Tibial nerve (tissue), 4 donors: ENCODE measurements at regions not wholly inside any gene's neighbourhood (a gene's known extent, or its start where the extent isn't known, plus 50 kb on each side); places are given as distances from the start of the nearest gene placed in this dataset.

Experiments used
- DNase-seq, 2 donors: peaks; one replicate each; pipeline ENCODE4 v3.0.0-alpha.2; 2019; ENCODE audit warnings: low spot score in 2 of 2
- H3K27ac ChIP-seq, 4 donors: fragments of 200-600 bp; sonication (generic) in 3 of 4; one replicate each; pipeline ENCODE4 v1.5.1; 2017 to 2019; ENCODE audit warnings: mild to moderate bottlenecking in 1 of 4
- H3K27me3 ChIP-seq, 2 donors: fragments of 200-600 bp; sonication (generic) in 1 of 2; one replicate each; pipeline versions ENCODE4 v1.5.1 to v1.6.0; 2017 to 2019
- H3K36me3 ChIP-seq, 3 donors: fragments of 200-600 bp; sonication (generic); one replicate each; pipeline ENCODE4 v1.5.1; 2018 to 2019
- H3K4me1 ChIP-seq, 4 donors: fragments of 200-600 bp; sonication (generic) in 3 of 4; one replicate each; pipeline ENCODE4 v1.5.1; 2017 to 2019
- H3K4me3 ChIP-seq, 4 donors: fragments of 200-600 bp; sonication (generic) in 3 of 4; one replicate each; pipeline ENCODE4 v1.5.1; 2017 to 2019; ENCODE audit warnings: mild to moderate bottlenecking in 1 of 4, moderate library complexity in 1 of 4
- H3K9me3 ChIP-seq, 4 donors: fragments of 200-600 bp; sonication (generic) in 3 of 4; one replicate each; pipeline ENCODE4 v1.5.1; 2017 to 2019
- EP300 ChIP-seq, 2 donors: sonication (generic); formaldehyde crosslinking; IDR thresholded peaks; one replicate each; pipeline ENCODE4 v1.6.1; 2017; ENCODE audit warnings: antibody characterized with exemption in 2 of 2, mild to moderate bottlenecking in 1 of 2
- POLR2A ChIP-seq, 2 donors: fragments of 450-650 bp; IDR thresholded peaks; one replicate each; pipeline ENCODE4 v1.6.1; 2017; ENCODE audit warnings: antibody characterized with exemption in 2 of 2, mild to moderate bottlenecking in 2 of 2, moderate library complexity in 2 of 2
- WGBS, 2 donors: methylation state at CpG; one replicate each; pipeline ENCODE4 v1.1.5; 2018; 5-methylcytosine and 5-hydroxymethylcytosine counted together
- TF ChIP-seq, protein P1 (sequence below), 5 experiments: fragments of 200-600 bp in 3 of 5; fragments of 450-650 bp in 2 of 5; sonication (generic) in 3 of 5; IDR thresholded peaks; one replicate each; pipeline ENCODE4 v1.5.1; 2016 to 2019; ENCODE audit warnings: antibody characterized with exemption in 5 of 5, mild to moderate bottlenecking in 3 of 5, moderate library complexity in 2 of 5

DNA sequence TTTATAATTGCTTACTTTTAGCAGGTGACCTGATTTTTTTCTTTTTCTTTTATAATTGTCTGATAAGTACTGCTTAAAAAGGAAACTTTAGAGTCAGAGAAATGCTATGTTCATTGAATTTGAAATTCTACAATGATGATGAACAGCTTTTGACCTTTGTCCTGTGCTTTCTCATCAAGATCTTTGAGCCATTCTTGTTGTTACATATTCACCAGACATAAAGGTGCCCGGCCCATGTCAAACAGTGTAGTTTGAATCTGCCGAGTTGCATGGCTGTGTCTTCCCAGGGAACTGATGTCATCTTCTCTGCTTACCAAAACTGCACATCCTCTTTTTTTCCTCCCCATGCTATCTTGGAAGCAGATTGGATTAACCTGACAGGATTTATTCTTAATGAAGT lies 163.6 kb downstream of the LRRC70 start:
- no peaks in the 10 kb centered on the region for H3K36me3 ChIP-seq
- H3K27me3 ChIP-seq = no peaks in the 10 kb centered on the region
- 57 to 71% methylated on average over 2 of the region's 2 CpGs for WGBS, 2 donors
- no peak overlapping the region for H3K27ac ChIP-seq
- TF ChIP-seq, protein P1, sequence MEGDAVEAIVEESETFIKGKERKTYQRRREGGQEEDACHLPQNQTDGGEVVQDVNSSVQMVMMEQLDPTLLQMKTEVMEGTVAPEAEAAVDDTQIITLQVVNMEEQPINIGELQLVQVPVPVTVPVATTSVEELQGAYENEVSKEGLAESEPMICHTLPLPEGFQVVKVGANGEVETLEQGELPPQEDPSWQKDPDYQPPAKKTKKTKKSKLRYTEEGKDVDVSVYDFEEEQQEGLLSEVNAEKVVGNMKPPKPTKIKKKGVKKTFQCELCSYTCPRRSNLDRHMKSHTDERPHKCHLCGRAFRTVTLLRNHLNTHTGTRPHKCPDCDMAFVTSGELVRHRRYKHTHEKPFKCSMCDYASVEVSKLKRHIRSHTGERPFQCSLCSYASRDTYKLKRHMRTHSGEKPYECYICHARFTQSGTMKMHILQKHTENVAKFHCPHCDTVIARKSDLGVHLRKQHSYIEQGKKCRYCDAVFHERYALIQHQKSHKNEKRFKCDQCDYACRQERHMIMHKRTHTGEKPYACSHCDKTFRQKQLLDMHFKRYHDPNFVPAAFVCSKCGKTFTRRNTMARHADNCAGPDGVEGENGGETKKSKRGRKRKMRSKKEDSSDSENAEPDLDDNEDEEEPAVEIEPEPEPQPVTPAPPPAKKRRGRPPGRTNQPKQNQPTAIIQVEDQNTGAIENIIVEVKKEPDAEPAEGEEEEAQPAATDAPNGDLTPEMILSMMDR (IDR thresholded peaks at IDR 0.05) = no peak
- no peak for TF ChIP-seq EP300 (IDR thresholded peaks at IDR 0.05)
- TF ChIP-seq POLR2A (IDR thresholded peaks at IDR 0.05) = no peak
- H3K9me3 ChIP-seq = no peaks in the 10 kb centered on the region
- H3K4me1 ChIP-seq = no peaks in the 10 kb centered on the region
- DNase-seq = no peak
- H3K4me3 ChIP-seq = no peak overlapping the region

DNA sequence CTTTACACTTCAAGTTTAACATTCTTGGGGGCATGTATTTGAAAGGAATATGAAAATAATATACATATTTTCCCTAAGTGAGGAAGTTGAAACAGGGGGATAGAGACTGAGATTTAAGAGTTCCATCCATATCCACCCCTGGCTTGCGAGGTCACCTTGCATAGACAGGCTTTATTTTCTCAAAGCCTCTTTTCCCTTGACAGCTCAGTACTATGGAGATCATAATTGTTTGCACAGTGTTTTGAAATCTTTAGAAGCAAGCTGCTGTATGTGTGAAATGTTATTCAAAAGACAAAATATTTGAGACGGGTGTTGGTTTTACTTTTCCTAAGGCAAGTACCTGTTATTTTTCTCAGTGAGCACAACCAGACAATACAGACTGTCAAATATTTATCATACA lies 163.1 kb downstream of the LRRC70 start:
- Histone ChIP-seq H3K4me1 (no peaks in the 10 kb centered on the region), H3K4me3 (no peak overlapping the region), H3K27me3 (no peaks in the 10 kb centered on the region), H3K9me3 (no peaks in the 10 kb centered on the region), H3K27ac (no peak overlapping the region), H3K36me3 (no peaks in the 10 kb centered on the region)
- 82% methylated on average over 2 of the region's 2 CpGs for WGBS, 2 donors
- TF ChIP-seq EP300 (IDR thresholded peaks at IDR 0.05) (no peak), POLR2A (IDR thresholded peaks at IDR 0.05) (no peak)
- TF ChIP-seq, protein P1 (IDR thresholded peaks at IDR 0.05) = no peak
- no peak for DNase-seq

DNA sequence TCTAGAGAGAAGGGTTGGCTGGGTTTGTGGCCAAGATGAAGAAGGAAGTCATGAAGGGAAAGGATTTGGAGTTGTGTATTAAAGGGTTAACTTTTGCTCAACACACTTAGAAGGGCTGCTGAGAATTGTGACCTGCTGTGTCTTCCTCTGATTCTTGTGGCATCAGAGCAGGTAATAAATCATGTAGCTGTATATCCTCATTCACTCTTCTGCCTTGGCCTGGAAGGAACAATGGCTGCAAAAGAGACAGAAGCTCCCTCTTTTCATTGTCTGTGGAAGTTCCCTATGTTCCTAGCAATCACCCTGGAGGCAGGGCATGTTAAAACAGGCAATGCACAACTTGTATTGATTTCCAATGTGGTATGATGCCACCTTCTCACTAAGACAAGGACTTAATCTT lies 159.1 kb downstream of the LRRC70 start:
- DNase-seq = no peak
- no peaks in the 10 kb centered on the region for H3K4me1 ChIP-seq
- H3K9me3 ChIP-seq = no peaks in the 10 kb centered on the region
- no peak overlapping the region for H3K27ac ChIP-seq
- H3K27me3 ChIP-seq = no peaks in the 10 kb centered on the region
- H3K4me3 ChIP-seq = no peak overlapping the region
- H3K36me3 ChIP-seq = no peaks in the 10 kb centered on the region
- no peak for TF ChIP-seq POLR2A (IDR thresholded peaks at IDR 0.05)
- TF ChIP-seq, protein P1 (IDR thresholded peaks at IDR 0.05) = no peak
- TF ChIP-seq EP300 (IDR thresholded peaks at IDR 0.05) = no peak

DNA sequence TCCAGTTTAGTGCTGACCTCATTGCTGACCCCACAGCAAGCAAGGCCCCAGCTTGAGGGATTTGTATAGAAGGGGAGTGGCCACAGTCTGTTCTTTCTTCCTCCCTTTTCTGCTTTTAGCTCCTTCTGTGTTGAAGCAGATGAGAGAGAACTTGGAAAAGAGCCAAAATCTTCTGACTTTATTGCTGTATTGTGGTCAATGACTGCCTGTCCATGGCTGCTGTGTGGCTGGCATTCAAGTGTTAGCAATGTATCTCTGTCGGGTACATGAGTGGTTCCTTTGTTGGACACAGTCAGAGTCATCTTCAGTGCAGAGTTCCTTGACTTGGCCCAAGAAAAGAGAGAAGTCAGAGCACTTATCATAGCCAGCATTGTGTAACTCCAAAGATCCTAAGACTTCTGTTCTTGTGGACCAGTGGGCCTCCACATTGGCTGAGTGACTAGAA lies 154.1 kb downstream of the LRRC70 start:
- Histone ChIP-seq H3K36me3 (no peaks in the 10 kb centered on the region), H3K27me3 (no peaks in the 10 kb centered on the region), H3K27ac (peak overlapping the region in 1 of 4 donors; percentile 17), H3K4me3 (no peak overlapping the region), H3K4me1 (no peaks in the 10 kb centered on the region), H3K9me3 (no peaks in the 10 kb centered on the region)
- TF ChIP-seq, protein P1 (IDR thresholded peaks at IDR 0.05) = no peak
- TF ChIP-seq EP300 (IDR thresholded peaks at IDR 0.05) (no peak), POLR2A (IDR thresholded peaks at IDR 0.05) (no peak)
- 14 to 40% methylated on average over 1 of the region's 1 CpG for WGBS, 2 donors
- DNase-seq = peak in 1 of 2 donors; percentile 5

DNA sequence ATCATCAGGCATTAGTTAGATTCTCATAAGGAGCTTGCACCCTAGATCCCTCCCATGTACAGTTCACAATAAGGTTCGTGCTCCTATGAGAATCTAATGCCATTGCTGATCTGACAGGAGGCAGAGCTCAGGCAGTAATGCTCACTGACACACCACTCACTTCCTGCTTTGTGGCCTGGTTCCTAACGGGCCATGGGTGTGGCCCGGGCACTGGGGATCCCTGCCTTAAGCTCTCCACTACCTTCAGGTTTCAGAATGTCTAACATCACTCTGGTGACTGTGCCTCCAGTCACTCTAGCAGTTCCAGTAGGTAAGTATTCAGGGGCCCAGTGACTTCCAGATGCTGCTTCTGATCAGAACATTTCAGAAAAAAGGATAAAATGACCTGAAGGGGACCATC lies 152.4 kb downstream of the LRRC70 start:
- no peaks in the 10 kb centered on the region for H3K4me1 ChIP-seq
- no peak for DNase-seq
- no peaks in the 10 kb centered on the region for H3K27me3 ChIP-seq
- 72 to 92% methylated on average over 3 of the region's 3 CpGs for WGBS, 2 donors
- no peaks in the 10 kb centered on the region for H3K36me3 ChIP-seq
- no peak overlapping the region for H3K4me3 ChIP-seq
- H3K27ac ChIP-seq = no peak overlapping the region
- no peaks in the 10 kb centered on the region for H3K9me3 ChIP-seq
- TF ChIP-seq POLR2A (IDR thresholded peaks at IDR 0.05) (no peak), EP300 (IDR thresholded peaks at IDR 0.05) (no peak)
- TF ChIP-seq, protein P1 (IDR thresholded peaks at IDR 0.05) = no peak
